Stimulated activated CD8-positive, alpha-beta memory T cell treated with anti-CD3 and anti-CD28 coated beads, Interleukin-15, amount 100 ng/mL, for 1 hour (primary cell): ENCODE measurements at regions not wholly inside any gene's neighbourhood (a gene's known extent, or its start where the extent isn't known, plus 50 kb on each side); places are given as distances from the start of the nearest gene placed in this dataset.

ENCODE experiments used
- DNase-seq: peaks from one replicate; pipeline ENCODE4 v3.0.0-alpha.2; 2020; ENCODE audit warnings: low read depth

GRCh38 chr6:147867433-147868226, 359.1 kb downstream of the SAMD5 start:
- no peak for DNase-seq

- DNase-seq = no peak
Measured at GRCh38 chr6:147868427-147869190, 360.1 kb downstream of the SAMD5 start.

GRCh38 chr6:147869201-147869600, 360.7 kb downstream of the SAMD5 start:
- no peak for DNase-seq

- no peak for DNase-seq
Measured at GRCh38 chr6:147869869-147870268, 361.4 kb downstream of the SAMD5 start.

- no peak for DNase-seq
Measured at GRCh38 chr6:147870506-147871110, 362.1 kb downstream of the SAMD5 start.

- no peak for DNase-seq
Measured at GRCh38 chr6:147872002-147872401, 363.5 kb downstream of the SAMD5 start.

- no peak for DNase-seq
Measured at GRCh38 chr6:147873816-147874215, 365.3 kb downstream of the SAMD5 start.

GRCh38 chr6:147874322-147874721, 365.8 kb downstream of the SAMD5 start:
- DNase-seq = no peak

GRCh38 chr6:147879031-147879580, 370.6 kb downstream of the SAMD5 start:
- no peak for DNase-seq

GRCh38 chr6:147881432-147881831, 372.9 kb downstream of the SAMD5 start:
- no peak for DNase-seq

GRCh38 chr6:147888374-147888773, 379.9 kb downstream of the SAMD5 start:
- DNase-seq = no peak

GRCh38 chr6:147891671-147892070, 383.2 kb downstream of the SAMD5 start:
- DNase-seq = no peak

GRCh38 chr6:147892476-147892875, 384.0 kb downstream of the SAMD5 start:
- no peak for DNase-seq

GRCh38 chr6:147895272-147895671, 386.8 kb downstream of the SAMD5 start:
- no peak for DNase-seq

GRCh38 chr6:147900247-147900830, 391.8 kb downstream of the SAMD5 start:
- no peak for DNase-seq

GRCh38 chr6:147903321-147903720, 394.8 kb downstream of the SAMD5 start:
- no peak for DNase-seq

GRCh38 chr6:147903931-147904330, 395.4 kb downstream of the SAMD5 start:
- no peak for DNase-seq

GRCh38 chr6:147904416-147904815, 395.9 kb downstream of the SAMD5 start:
- no peak for DNase-seq

- no peak for DNase-seq
Measured at GRCh38 chr6:147905711-147906110, 397.2 kb downstream of the SAMD5 start.

- no peak for DNase-seq
Measured at GRCh38 chr6:147906361-147906760, 397.9 kb downstream of the SAMD5 start.

- DNase-seq = no peak
Measured at GRCh38 chr6:147909640-147910039, 401.1 kb downstream of the SAMD5 start.

GRCh38 chr6:147910281-147910680, 401.8 kb downstream of the SAMD5 start:
- no peak for DNase-seq
